ENCODE measurements at regions not wholly inside any gene's neighbourhood (a gene's known extent, or its start where the extent isn't known, plus 50 kb on each side); places are given as distances from the start of the nearest gene placed in this dataset.

DNA sequence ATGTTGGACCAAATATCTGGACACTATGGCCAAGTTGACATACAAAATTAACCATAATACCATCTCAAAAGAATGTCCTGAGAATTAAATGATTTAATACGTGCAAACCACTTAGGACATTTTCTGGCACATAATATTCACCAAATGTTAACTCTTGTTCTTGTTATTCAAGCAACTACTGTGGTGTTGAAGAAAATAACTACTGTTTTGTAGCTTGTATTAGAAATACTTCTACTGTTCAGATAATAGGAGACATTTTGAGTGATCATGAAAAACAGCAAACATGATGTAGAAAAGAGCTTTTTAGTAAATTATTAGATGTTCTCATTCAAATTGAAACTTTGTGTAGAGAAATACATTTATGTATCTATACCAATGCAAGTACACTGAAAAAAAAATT lies 140.7 kb upstream of the SMIM31 start:
- TF ChIP-seq, protein P1, sequence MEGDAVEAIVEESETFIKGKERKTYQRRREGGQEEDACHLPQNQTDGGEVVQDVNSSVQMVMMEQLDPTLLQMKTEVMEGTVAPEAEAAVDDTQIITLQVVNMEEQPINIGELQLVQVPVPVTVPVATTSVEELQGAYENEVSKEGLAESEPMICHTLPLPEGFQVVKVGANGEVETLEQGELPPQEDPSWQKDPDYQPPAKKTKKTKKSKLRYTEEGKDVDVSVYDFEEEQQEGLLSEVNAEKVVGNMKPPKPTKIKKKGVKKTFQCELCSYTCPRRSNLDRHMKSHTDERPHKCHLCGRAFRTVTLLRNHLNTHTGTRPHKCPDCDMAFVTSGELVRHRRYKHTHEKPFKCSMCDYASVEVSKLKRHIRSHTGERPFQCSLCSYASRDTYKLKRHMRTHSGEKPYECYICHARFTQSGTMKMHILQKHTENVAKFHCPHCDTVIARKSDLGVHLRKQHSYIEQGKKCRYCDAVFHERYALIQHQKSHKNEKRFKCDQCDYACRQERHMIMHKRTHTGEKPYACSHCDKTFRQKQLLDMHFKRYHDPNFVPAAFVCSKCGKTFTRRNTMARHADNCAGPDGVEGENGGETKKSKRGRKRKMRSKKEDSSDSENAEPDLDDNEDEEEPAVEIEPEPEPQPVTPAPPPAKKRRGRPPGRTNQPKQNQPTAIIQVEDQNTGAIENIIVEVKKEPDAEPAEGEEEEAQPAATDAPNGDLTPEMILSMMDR (IDR thresholded peaks at IDR 0.05; ENCODE audit: extremely low read depth, insufficient read depth, missing control alignments), result no peak
- DNase-seq (ENCODE audit: low spot score), result no peak
- in situ Hi-C loops (cut with MboI; ENCODE audit: low pct_unique_long_range_greater_than_20kb, low sequenced_read_pairs, unreplicated experiment), result no loop called here

DNA sequence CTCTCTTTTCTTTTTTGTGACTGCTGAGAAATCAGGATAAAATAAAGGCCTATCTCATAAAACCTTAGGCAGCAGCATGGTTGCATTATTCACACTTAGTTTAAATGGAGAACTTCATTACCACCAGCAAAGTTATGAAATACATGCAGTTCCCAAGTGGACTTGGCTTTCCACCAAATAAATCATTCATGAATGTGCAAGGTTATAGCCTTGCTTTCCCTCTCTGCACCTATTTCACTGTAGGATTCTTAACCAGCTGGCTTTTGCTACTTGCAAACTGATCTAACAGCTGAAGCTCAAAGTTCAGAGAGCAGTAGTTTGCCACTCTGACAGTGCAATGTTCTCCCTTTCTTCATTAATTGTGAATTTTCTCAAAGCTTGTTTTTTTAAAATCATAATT lies 140.1 kb upstream of the SMIM31 start:
- no peak for DNase-seq (ENCODE audit: low spot score)
- in situ Hi-C loops (cut with MboI; ENCODE audit: low pct_unique_long_range_greater_than_20kb, low sequenced_read_pairs, unreplicated experiment), result no loop called here
- TF ChIP-seq, protein P1 (IDR thresholded peaks at IDR 0.05; ENCODE audit: extremely low read depth, insufficient read depth, missing control alignments), result no peak

DNA sequence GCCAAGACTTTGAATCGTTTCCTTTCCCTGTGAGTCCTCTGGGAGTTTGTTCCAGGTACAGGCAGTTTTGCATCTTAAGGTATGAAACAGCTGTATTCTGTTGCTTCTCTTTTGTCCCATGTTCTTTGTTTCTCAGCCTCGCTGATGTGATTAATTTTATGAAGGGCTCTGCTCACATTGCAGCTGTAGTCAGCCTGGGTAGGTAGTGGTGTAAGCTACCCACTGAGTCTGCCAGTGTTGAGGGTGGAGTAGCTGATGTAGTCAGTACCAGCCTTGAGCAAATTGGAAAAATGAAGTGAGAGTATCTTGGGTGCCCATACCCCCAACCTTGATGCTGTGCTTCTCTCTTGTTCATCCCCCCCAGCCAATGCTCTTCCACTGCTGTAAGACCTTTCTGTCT lies 139.6 kb upstream of the SMIM31 start:
- no peak for DNase-seq (ENCODE audit: low spot score)
- TF ChIP-seq, protein P1 (IDR thresholded peaks at IDR 0.05; ENCODE audit: extremely low read depth, insufficient read depth, missing control alignments), result no peak
- in situ Hi-C loops (cut with MboI; ENCODE audit: low pct_unique_long_range_greater_than_20kb, low sequenced_read_pairs, unreplicated experiment), result no loop called here

DNA sequence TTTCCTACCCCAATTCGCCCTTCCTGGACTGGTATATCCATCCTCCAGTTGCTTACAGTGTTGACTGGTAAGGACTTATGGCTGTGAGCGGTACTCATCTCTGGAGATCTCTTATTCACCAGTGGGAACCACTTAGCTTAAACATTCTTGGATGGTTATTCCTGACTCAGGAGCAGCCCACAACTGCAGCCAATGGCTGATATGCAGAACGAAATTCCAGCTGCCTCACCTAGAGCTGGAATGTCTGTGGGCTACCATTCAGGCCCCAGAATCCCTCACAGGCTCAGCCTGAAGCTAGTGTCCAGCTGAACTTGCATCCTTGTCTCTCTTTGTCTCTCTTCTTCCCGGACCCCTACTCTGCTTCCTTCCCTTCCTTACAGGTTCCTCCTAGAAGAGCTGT lies 138.9 kb upstream of the SMIM31 start:
- DNase-seq (ENCODE audit: low spot score), result no peak
- TF ChIP-seq, protein P1 (IDR thresholded peaks at IDR 0.05; ENCODE audit: extremely low read depth, insufficient read depth, missing control alignments), result no peak
- in situ Hi-C loops (cut with MboI; ENCODE audit: low pct_unique_long_range_greater_than_20kb, low sequenced_read_pairs, unreplicated experiment), result no loop called here

DNA sequence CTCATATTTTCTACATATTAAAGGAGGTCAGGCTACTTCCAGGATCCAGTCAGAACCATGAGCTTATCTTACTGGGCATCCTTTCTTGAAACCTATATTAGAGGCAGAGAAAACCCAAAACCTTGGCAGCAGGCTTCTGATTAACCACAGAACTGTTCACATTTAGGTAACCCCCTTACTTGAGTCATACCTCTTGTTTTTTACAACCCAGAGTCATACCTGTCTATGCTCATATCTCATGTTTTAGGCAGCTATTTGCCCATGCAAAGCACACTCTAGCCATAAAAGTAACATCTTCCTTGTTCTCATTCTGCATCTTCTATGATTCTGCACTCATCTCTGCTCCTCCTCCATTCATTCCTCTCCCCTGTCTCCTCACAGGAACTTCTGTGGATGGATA lies 138.0 kb upstream of the SMIM31 start:
- in situ Hi-C loops (cut with MboI; ENCODE audit: low pct_unique_long_range_greater_than_20kb, low sequenced_read_pairs, unreplicated experiment), result no loop called here
- no peak for DNase-seq (ENCODE audit: low spot score)
- TF ChIP-seq, protein P1 (IDR thresholded peaks at IDR 0.05; ENCODE audit: extremely low read depth, insufficient read depth, missing control alignments), result no peak

DNA sequence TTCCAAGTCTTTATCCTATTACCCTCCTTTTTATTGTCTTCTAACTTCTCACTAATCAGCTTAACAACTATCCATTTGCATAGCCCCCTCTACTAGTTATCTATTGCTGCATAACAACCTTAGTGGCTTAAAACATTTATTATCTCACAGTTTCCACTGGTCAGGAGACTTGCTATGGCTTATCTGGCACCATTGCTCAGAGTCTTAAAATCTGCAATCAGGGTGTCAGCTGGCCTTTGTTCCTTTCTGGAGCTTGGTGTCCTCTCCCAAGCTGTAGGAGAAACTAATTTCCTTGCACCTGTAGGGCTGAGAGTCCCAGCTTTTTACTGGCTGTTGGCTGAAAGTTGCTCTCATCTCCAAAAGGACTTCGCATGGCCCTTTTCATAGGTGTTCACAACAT lies 137.0 kb upstream of the SMIM31 start:
- TF ChIP-seq, protein P1 (IDR thresholded peaks at IDR 0.05; ENCODE audit: extremely low read depth, insufficient read depth, missing control alignments), result no peak
- in situ Hi-C loops (cut with MboI; ENCODE audit: low pct_unique_long_range_greater_than_20kb, low sequenced_read_pairs, unreplicated experiment), result no loop called here
- no peak for DNase-seq (ENCODE audit: low spot score)

DNA sequence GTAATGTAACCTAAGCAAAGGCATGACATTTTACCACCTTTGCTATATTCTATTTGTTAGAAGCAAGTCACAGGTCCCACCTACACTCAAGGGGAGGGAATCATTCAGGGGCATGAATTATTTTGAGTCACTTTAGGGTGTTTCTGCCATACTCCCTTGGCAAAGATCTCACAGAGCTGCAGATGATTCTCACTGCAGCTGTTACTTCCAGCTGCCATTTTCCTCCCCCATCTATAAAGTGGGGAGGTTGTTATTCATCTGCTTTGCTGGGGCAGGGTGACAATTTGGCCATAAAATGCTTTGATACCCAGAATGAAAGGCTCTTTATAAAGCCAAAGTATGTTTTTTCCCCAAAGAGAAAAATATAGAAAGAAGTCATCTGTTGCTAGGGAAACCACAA lies 136.5 kb upstream of the SMIM31 start:
- in situ Hi-C loops (cut with MboI; ENCODE audit: low pct_unique_long_range_greater_than_20kb, low sequenced_read_pairs, unreplicated experiment), result no loop called here
- no peak for DNase-seq (ENCODE audit: low spot score)
- TF ChIP-seq, protein P1 (IDR thresholded peaks at IDR 0.05; ENCODE audit: extremely low read depth, insufficient read depth, missing control alignments), result no peak

All from GM13977 (cell line).